Suprapubic skin (tissue), 4 donors: ENCODE measurements at regions not wholly inside any gene's neighbourhood (a gene's known extent, or its start where the extent isn't known, plus 50 kb on each side); places are given as distances from the start of the nearest gene placed in this dataset.

Experiments used
- DNase-seq, 2 donors: peaks; one replicate each; pipeline ENCODE4 v3.0.0-alpha.2; 2019; ENCODE audit warnings: low spot score in 2 of 2
- H3K27ac ChIP-seq: fragments of 200-600 bp; sonication (generic); one replicate; pipeline ENCODE4 v1.5.1; 2019
- H3K27me3 ChIP-seq: fragments of 200-600 bp; sonication (generic); one replicate; pipeline ENCODE4 v1.5.1; 2019
- H3K36me3 ChIP-seq: fragments of 200-600 bp; sonication (generic); one replicate; pipeline ENCODE4 v1.5.1; 2019
- H3K4me1 ChIP-seq: fragments of 200-600 bp; sonication (generic); one replicate; pipeline ENCODE4 v1.5.1; 2019
- H3K4me3 ChIP-seq: fragments of 200-600 bp; sonication (generic); one replicate; pipeline ENCODE4 v1.5.1; 2019; ENCODE audit warnings: mild to moderate bottlenecking
- H3K9me3 ChIP-seq: fragments of 200-600 bp; sonication (generic); one replicate; pipeline ENCODE4 v1.5.1; 2019
- EP300 ChIP-seq: sonication (generic); formaldehyde crosslinking; IDR thresholded peaks from one replicate; pipeline ENCODE4 v1.6.1; 2017; ENCODE audit warnings: antibody characterized with exemption
- POLR2A ChIP-seq, 2 donors: fragments of 450-650 bp; IDR thresholded peaks; one replicate each; pipeline ENCODE4 v1.6.1; 2017; ENCODE audit warnings: antibody characterized with exemption in 2 of 2, mild to moderate bottlenecking in 2 of 2, moderate library complexity in 2 of 2
- POLR2AphosphoS5 ChIP-seq, 3 donors: sonication (generic); formaldehyde crosslinking; IDR thresholded peaks; one replicate each; pipeline ENCODE4 v1.6.1; 2017; ENCODE audit warnings: antibody characterized with exemption in 3 of 3
- WGBS: methylation state at CpG from one replicate; pipeline ENCODE4 v1.1.5; 2018; 5-methylcytosine and 5-hydroxymethylcytosine counted together
- TF ChIP-seq, protein P1 (sequence below), 2 donors: fragments of 200-600 bp in 1 of 2; fragments of 450-650 bp in 1 of 2; sonication (generic) in 1 of 2; IDR thresholded peaks; one replicate each; pipeline ENCODE4 v1.5.1; 2016 to 2019; ENCODE audit warnings: antibody characterized with exemption in 2 of 2, mild to moderate bottlenecking in 1 of 2, moderate library complexity in 1 of 2

DNA sequence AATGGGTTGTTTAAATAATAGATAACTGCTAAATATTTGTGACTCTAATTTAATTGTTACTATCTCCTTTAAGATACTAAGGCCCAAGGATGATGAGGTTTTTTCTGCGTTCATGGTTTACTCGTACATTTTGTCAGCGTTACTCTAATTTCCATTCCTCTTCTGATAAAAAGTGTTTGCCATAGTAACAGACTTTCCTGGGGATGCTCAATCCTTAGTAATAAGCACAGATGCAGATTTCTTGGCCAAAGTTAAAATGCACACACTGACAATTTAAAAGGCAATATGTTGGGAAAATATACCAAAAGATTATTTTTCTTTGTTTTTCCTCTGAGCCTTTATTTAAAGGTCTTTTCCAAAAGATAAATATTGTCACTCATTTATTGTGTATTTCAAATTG lies 149.6 kb downstream of the IRS2 start:
- H3K4me3 ChIP-seq = no peak overlapping the region
- no peaks in the 10 kb centered on the region for H3K36me3 ChIP-seq
- 91% methylated on average over 3 of the region's 3 CpGs for WGBS
- no peak overlapping the region for H3K27ac ChIP-seq
- DNase-seq = no peak
- no peak for TF ChIP-seq EP300
- no peak for TF ChIP-seq POLR2A (IDR thresholded peaks at IDR 0.05)
- TF ChIP-seq, protein P1, sequence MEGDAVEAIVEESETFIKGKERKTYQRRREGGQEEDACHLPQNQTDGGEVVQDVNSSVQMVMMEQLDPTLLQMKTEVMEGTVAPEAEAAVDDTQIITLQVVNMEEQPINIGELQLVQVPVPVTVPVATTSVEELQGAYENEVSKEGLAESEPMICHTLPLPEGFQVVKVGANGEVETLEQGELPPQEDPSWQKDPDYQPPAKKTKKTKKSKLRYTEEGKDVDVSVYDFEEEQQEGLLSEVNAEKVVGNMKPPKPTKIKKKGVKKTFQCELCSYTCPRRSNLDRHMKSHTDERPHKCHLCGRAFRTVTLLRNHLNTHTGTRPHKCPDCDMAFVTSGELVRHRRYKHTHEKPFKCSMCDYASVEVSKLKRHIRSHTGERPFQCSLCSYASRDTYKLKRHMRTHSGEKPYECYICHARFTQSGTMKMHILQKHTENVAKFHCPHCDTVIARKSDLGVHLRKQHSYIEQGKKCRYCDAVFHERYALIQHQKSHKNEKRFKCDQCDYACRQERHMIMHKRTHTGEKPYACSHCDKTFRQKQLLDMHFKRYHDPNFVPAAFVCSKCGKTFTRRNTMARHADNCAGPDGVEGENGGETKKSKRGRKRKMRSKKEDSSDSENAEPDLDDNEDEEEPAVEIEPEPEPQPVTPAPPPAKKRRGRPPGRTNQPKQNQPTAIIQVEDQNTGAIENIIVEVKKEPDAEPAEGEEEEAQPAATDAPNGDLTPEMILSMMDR (IDR thresholded peaks at IDR 0.05) = no peak
- TF ChIP-seq POLR2AphosphoS5 (IDR thresholded peaks at IDR 0.05) = no peak
- H3K9me3 ChIP-seq = peaks cover 8% of the 10 kb centered on the region
- H3K4me1 ChIP-seq = no peaks in the 10 kb centered on the region
- H3K27me3 ChIP-seq = no peaks in the 10 kb centered on the region

DNA sequence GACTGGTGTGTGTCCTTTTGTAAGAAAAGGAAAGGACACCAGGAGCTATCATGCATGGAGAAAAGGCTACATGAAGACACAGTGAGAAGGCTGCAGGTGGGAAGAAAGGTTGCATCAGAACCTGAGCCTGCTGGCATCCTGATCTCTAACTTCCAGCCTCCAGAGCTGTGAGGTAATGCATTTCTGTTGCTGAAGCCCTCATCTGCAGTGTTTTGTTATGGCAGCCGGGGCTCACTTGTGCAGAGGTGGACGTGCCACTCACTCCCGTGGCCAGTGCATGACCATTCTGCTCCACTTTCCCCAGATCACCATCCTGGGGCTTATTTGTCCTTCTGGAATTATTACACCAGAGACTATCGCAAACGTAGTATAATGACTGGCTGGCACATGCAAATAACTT lies 155.3 kb downstream of the IRS2 start:
- DNase-seq = no peak
- WGBS = 91% methylated on average over 5 of the region's 5 CpGs

DNA sequence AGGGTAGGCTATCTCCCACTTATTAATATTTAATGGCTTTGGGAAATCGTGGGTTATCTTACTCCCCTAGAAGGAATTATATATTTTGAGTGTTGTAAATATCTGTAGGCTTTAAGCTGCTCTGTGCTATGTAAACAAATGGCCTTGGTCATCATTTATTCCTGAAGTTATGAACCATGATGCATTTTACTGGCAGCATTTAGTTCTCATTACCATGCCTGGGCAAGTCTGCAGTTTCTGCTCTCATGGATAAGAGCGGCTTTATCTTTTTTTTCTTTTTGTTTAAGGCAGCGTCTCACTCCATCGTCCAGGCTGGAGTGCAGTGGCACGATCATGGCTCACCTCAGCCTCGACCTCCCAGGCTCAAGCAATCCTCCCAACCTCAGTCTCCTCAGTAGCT lies 156.1 kb downstream of the IRS2 start:
- Histone ChIP-seq H3K4me3 (no peak overlapping the region), H3K27ac (no peak overlapping the region), H3K9me3 (no peaks in the 10 kb centered on the region), H3K27me3 (no peaks in the 10 kb centered on the region), H3K36me3 (no peaks in the 10 kb centered on the region), H3K4me1 (no peaks in the 10 kb centered on the region)
- DNase-seq = no peak
- no peak for TF ChIP-seq POLR2A (IDR thresholded peaks at IDR 0.05)
- TF ChIP-seq, protein P1 (IDR thresholded peaks at IDR 0.05) = no peak
- no peak for TF ChIP-seq EP300
- TF ChIP-seq POLR2AphosphoS5 (IDR thresholded peaks at IDR 0.05) = no peak
- 70% methylated on average over 6 of the region's 6 CpGs for WGBS

More for the DNA sequence above, 155.3 kb downstream of the IRS2 start:
- no peaks in the 10 kb centered on the region for H3K27me3 ChIP-seq
- no peaks in the 10 kb centered on the region for H3K9me3 ChIP-seq
- H3K4me3 ChIP-seq = no peak overlapping the region
- no peak for TF ChIP-seq POLR2AphosphoS5 (IDR thresholded peaks at IDR 0.05)
- TF ChIP-seq, protein P1 (IDR thresholded peaks at IDR 0.05) = no peak
- TF ChIP-seq POLR2A (IDR thresholded peaks at IDR 0.05) = no peak
- no peak for TF ChIP-seq EP300
- H3K27ac ChIP-seq = no peak overlapping the region
- no peaks in the 10 kb centered on the region for H3K36me3 ChIP-seq
- no peaks in the 10 kb centered on the region for H3K4me1 ChIP-seq

DNA sequence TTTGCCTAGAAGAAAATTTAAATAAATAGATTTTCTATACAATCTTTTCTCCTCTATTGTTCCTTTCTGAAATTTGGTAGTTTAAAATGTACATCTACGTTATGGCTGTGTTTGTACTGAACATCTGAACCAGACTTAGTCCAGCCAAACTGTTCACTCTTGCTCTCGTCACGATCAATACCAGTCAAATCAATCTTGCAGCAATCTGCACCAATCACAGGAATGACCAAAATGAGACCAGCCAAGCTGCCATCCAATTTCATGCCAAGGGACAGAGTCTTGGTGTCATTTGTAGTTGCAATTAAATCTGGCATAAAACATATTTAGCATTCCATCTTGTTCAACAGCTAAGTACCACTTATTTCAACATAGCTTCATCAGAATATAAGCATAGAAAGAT lies 156.6 kb downstream of the IRS2 start:
- Histone ChIP-seq H3K4me1 (no peaks in the 10 kb centered on the region), H3K27ac (no peak overlapping the region), H3K4me3 (no peak overlapping the region), H3K36me3 (no peaks in the 10 kb centered on the region), H3K9me3 (no peaks in the 10 kb centered on the region), H3K27me3 (no peaks in the 10 kb centered on the region)
- TF ChIP-seq EP300 = no peak
- TF ChIP-seq, protein P1 (IDR thresholded peaks at IDR 0.05) = no peak
- no peak for TF ChIP-seq POLR2AphosphoS5 (IDR thresholded peaks at IDR 0.05)
- DNase-seq = no peak
- WGBS = 82% methylated on average over 3 of the region's 3 CpGs

DNA sequence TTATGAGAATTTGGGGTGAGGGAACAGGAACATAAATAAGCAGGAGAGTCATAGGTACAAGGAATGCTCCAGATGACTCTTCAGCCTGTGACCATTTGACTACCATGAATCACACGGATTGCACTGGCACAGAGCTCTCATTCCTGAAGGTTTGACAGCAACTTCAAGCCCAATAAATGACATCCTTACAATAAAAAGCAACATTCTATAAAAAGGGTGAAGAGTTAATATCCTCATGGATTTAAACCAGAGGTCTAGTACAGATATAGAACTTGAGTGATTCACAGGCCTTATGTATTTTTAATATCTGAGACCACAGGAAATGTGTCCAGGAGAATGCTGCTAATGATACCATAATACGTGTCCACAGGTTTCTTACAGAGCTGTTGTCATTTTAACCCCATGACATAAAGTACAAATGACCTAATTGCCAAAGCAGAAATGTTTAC lies 158.1 kb downstream of the IRS2 start:
- WGBS = 72% methylated on average over 2 of the region's 2 CpGs

More for the DNA sequence above, 158.1 kb downstream of the IRS2 start:
- H3K4me3 ChIP-seq = no peak overlapping the region
- no peaks in the 10 kb centered on the region for H3K36me3 ChIP-seq
- no peaks in the 10 kb centered on the region for H3K27me3 ChIP-seq
- no peak for DNase-seq
- H3K4me1 ChIP-seq = no peaks in the 10 kb centered on the region
- TF ChIP-seq, protein P1 (IDR thresholded peaks at IDR 0.05) = no peak
- TF ChIP-seq POLR2AphosphoS5 (IDR thresholded peaks at IDR 0.05) = no peak
- no peaks in the 10 kb centered on the region for H3K9me3 ChIP-seq
- H3K27ac ChIP-seq = no peak overlapping the region
